ENCODE measurements at regions not wholly inside any gene's neighbourhood (a gene's known extent, or its start where the extent isn't known, plus 50 kb on each side); places are given as distances from the start of the nearest gene placed in this dataset.
"Not testable (repeated sequence)": the region's sequence is repeated elsewhere in the genome, so short reads cannot be mapped to it uniquely, and the experiment has no call there.

DNA sequence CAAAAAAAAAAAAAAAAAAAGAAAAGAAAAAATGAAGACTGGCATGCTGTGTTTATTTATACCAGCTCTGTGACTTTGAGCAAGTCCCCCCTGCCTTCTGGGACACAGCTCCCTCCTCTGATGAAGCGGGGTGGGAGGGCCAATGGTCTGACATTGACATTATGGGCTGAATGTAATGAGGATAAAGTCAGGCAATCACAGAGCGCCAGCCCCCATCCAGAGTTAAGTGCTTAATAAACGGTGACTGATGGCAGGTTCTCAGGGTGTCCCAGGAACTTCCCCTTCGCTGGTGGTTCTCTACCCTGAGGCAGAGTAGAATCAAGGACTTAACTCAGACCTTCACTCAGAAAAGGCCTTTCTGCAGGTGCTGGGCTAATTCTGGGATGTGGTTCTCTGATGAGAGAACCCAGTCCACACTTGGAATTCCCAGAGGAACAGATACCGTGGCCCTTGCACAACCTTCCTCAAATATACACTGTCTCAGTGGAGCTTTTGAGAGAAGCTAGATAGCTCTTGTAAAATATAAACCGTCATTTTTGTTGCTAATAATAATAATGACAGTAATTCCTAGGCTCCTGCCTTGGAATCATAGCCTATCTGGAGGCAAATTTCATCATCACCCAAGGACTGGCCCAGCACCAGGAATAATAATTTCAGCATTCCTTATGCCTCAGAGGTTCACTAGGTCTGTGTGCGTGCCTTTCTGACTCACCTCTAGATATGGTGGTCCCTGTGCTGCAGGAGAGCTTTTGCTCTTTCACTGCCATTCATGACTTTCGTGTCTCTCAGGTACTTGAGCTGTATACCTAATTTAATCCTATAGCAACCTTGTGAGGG, 115.8 kb downstream of the RPLP1 start:
- ATAC-seq (no peak), DNase-seq (no peak)
- TF ChIP-seq, protein P1, sequence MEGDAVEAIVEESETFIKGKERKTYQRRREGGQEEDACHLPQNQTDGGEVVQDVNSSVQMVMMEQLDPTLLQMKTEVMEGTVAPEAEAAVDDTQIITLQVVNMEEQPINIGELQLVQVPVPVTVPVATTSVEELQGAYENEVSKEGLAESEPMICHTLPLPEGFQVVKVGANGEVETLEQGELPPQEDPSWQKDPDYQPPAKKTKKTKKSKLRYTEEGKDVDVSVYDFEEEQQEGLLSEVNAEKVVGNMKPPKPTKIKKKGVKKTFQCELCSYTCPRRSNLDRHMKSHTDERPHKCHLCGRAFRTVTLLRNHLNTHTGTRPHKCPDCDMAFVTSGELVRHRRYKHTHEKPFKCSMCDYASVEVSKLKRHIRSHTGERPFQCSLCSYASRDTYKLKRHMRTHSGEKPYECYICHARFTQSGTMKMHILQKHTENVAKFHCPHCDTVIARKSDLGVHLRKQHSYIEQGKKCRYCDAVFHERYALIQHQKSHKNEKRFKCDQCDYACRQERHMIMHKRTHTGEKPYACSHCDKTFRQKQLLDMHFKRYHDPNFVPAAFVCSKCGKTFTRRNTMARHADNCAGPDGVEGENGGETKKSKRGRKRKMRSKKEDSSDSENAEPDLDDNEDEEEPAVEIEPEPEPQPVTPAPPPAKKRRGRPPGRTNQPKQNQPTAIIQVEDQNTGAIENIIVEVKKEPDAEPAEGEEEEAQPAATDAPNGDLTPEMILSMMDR (IDR thresholded peaks at IDR 0.05), result no peak
- Histone ChIP-seq H3K9me3 (no peaks in the 10 kb centered on the region), H3K27me3 (peaks cover 0 to 9% (median 5%) of the 10 kb centered on the region in 7 donors), H3K27ac (no peak overlapping the region), H3K4me1 (no peaks in the 10 kb centered on the region), H3K4me3 (no peak overlapping the region), H3K36me3 (no peaks in the 10 kb centered on the region)
- WGBS, 2 donors, result 79 to 85% methylated on average over 8 of the region's 8 CpGs
- intact Hi-C loops (cut with DNase I), result no loop called here

DNA sequence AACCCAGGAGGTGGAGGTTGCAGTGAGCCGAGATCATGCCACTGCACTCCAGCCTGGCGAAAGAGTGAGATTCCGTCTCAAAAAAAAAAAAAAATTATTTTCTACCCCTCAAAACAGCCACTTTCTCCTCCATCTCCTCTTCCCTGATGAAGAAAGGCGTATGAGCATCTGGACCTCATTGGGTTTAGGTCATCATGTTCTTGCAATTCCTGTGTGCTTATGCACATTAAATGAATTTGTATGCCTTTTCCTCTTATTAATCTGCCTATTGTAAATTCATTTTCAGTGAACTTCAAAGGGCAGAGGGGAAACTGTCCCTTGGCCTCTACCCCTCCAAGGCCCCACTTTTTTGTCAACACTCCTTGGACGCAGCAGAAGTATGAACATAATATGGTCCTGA, 117.8 kb downstream of the RPLP1 start:
- TF ChIP-seq, protein P1 (IDR thresholded peaks at IDR 0.05), result no peak
- no peak overlapping the region for H3K4me3 ChIP-seq
- no peak for DNase-seq
- 57 to 76% methylated on average over 5 of the region's 5 CpGs for WGBS, 2 donors
- peaks cover 0 to 14% (median 6%) of the 10 kb centered on the region in 7 donors for H3K27me3 ChIP-seq
- no peaks in the 10 kb centered on the region for H3K9me3 ChIP-seq
- H3K4me1 ChIP-seq, result peaks cover 0 to 16% (median 0%) of the 10 kb centered on the region in 9 donors
- no peak for ATAC-seq
- H3K27ac ChIP-seq, result no peak overlapping the region
- intact Hi-C loops (cut with DNase I), result loop anchor here in 6 of 10 donors (10.0 kb wide), 5 partner anchors 86 to 914 kb away; partner anchors contain the start of gene TLE3 (in 1 of the 6)
- H3K36me3 ChIP-seq, result no peaks in the 10 kb centered on the region

DNA sequence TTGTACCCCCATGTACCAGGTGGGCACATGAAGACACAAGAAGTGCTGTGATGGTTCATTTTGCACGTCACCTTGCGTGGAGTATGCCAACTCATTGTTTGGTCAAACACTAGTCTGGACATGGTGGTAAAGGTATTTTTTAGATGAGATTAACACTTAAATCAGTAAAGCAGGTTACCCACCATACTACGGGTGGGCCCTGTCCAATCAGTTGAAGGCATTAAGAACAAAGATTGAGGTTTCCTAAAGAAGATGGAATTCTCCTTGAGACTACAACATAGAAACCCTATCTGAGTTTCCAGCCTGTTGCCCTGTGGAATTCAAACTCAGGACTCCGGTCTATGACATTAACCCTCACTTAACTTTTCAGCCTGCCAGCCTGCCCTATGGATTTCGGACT, 118.4 kb downstream of the RPLP1 start:
- H3K4me1 ChIP-seq, result peaks cover 0 to 20% (median 0%) of the 10 kb centered on the region in 9 donors
- TF ChIP-seq, protein P1 (IDR thresholded peaks at IDR 0.05), result no peak
- WGBS, 2 donors, result 96% methylated on average over 5 of the region's 5 CpGs
- H3K27me3 ChIP-seq, result peaks cover 0 to 16% (median 6%) of the 10 kb centered on the region in 7 donors
- DNase-seq (no peak), ATAC-seq (no peak)
- no peak overlapping the region for H3K4me3 ChIP-seq
- no peaks in the 10 kb centered on the region for H3K36me3 ChIP-seq
- intact Hi-C loops (cut with DNase I), result loop anchor here in 6 of 10 donors (10.0 kb wide), 5 partner anchors 86 to 914 kb away; partner anchors contain the start of gene TLE3 (in 1 of the 6)
- no peak overlapping the region for H3K27ac ChIP-seq
- H3K9me3 ChIP-seq, result no peaks in the 10 kb centered on the region

DNA sequence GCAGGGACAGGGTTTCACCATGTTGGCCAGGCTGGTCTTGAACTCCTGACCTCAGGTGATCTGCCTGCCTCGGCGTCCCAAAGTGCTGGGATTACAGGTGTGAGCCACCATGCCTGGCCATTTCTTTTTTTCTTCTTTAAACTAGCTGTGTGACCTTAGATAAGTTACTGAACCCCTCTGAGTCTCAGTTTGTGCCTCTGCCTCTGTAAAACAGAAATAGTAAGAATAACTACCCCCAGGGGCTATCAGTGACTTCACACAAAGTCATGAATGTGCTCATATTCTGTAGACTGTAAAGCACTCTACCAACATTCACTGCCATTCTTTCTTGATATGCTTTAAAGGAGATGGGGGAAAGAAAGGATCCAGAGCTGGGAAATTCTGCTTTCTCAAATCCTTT, 120.7 kb downstream of the RPLP1 start:
- H3K4me1 ChIP-seq, result peaks cover 0 to 31% (median 0%) of the 10 kb centered on the region in 9 donors
- not testable (repeated sequence) for DNase-seq, H3K4me3 ChIP-seq, ATAC-seq, H3K27ac ChIP-seq, H3K9me3 ChIP-seq, H3K36me3 ChIP-seq
- WGBS, 2 donors, result 86 to 91% methylated on average over 2 of the region's 2 CpGs
- intact Hi-C loops (cut with DNase I), result loop anchor here in 6 of 10 donors (10.0 kb wide), 5 partner anchors 88 to 912 kb away; partner anchors contain the start of gene TLE3 (in 1 of the 6)
- peaks cover 0 to 24% (median 13%) of the 10 kb centered on the region in 7 donors for H3K27me3 ChIP-seq

Measured in heart right ventricle (tissue), 16 donors.